Renal cortex interstitium (tissue), 11 donors: ENCODE measurements at regions not wholly inside any gene's neighbourhood (a gene's known extent, or its start where the extent isn't known, plus 50 kb on each side); places are given as distances from the start of the nearest gene placed in this dataset.

Experiments
- DNase-seq, 11 donors: peaks; one replicate each; pipeline ENCODE4 v3.0.0-alpha.2; 2013; ENCODE audit warnings: low read depth in 9 of 11, low spot score in 4 of 11; ENCODE audit errors: extremely low read depth in 1 of 11

DNA sequence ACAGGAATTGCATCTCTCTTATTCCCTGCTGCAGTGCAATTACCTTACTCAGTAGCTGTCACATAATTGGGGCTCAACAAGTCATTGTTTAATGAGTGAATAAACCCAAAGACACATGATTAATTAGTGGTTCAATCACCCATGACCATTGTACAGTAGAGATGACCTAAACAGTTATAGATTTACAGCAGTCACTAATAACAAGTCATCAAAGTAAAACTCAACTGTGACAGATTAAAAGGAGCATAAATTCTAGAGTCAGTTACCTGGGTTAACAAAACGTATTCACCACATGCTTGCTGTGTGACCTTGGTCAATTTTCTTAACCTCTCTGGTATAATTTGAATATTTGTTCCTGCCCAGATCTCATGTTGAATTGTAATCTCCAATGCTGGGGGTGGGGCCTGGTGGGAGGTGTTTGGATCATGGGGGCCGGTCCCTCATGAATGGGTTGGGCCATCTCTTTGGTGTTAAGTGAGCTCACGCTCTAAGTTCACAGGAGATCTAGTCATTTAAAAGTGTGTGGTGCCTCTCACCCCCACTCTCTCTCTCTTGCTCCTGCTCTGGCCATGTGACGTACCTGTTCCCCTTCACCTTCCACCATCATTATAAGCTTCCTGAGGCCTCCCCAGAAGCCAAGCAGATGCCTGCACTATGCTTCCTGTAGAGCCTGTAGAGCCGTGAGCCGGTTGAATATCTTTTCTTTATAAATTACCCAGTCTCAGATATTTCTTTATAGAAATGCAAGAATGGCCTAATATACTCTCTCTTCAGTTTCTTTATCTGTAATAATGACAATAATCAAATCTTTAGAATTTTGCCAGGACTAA, 141.9 kb upstream of the PLEKHG7 start:
- no peak for DNase-seq

- no peak for DNase-seq
Measured at GRCh38 chr12:92558806-92559205, 144.0 kb upstream of the PLEKHG7 start.

DNA sequence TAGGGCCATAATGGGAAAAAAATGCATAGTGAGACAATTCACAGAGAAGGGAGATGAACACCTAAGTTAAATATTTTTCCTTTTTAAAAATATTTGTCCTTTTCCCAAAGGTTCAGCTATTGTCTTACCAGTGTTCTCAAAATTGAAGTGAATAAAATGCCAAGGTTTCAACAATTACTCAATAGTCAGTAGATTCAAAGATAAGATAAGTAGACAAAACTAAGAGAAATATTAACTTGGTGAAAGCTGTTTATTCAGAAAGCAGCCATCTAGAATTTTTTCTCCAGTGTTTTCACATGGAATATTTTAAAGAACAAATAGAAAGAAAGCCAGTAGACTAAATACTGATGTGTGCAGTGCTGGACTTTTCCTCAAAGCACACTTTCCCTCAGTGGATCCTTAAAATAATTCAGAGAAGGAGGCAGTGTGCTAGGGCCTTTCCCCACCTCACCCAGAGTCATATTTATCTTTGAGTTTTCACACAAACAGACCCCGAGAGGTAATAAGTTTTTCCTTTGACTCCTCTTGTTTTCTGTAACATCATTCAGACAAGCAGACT, 144.5 kb upstream of the PLEKHG7 start:
- DNase-seq = no peak

DNA sequence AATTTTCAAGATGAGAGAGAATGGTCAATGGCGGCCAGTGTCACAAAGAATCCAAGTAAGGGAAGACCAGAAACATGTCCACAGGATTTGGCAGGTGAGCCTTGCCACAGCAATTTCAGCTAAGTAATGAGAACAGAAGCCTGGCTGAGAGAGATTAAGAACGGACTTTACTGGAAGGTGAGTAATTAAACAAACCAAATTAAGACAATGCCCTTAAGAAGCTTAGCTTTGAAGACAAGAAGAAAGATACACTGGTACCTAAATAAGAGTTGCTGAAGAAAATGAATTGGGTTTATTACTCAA, 145.4 kb upstream of the PLEKHG7 start:
- DNase-seq = no peak

DNA sequence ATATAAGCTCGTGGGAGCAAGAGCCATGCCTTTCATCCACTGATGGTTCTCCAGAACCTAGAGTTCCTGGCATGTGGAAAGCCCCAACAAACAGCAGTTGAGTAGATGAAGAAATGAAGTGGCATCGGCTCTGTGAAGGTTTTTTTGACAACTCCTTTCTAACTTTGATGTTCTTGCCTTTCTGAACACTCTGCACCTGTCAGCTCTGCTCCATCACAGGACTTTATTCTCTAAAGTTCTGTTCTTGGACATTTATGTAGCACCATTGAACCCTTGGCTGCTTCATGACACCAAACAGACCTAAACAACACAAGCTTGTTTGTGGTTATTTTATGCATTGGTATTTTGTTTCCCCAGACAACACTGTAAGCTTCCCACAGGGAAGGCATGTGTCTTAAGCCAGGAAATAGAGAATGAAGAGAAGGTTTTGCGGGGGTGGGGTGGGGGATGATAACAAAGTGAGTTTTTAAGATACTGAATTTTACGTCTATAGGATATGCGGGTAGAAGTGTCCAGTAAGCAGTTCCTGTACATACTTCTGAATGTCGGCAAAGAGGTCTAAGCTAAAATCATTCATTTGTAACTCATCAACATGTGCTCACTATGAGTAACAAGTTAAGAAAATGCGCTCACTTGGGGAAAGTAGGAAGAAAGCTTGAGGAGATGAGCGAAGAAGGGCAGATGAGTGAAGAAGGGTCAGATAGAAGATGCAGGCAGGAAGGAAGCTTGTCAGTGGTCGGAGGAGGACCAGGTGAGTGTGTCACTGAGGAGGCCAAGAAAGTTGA, 146.0 kb upstream of the PLEKHG7 start:
- no peak for DNase-seq

GRCh38 chr12:92556141-92556540, 146.6 kb upstream of the PLEKHG7 start:
- no peak for DNase-seq

DNA sequence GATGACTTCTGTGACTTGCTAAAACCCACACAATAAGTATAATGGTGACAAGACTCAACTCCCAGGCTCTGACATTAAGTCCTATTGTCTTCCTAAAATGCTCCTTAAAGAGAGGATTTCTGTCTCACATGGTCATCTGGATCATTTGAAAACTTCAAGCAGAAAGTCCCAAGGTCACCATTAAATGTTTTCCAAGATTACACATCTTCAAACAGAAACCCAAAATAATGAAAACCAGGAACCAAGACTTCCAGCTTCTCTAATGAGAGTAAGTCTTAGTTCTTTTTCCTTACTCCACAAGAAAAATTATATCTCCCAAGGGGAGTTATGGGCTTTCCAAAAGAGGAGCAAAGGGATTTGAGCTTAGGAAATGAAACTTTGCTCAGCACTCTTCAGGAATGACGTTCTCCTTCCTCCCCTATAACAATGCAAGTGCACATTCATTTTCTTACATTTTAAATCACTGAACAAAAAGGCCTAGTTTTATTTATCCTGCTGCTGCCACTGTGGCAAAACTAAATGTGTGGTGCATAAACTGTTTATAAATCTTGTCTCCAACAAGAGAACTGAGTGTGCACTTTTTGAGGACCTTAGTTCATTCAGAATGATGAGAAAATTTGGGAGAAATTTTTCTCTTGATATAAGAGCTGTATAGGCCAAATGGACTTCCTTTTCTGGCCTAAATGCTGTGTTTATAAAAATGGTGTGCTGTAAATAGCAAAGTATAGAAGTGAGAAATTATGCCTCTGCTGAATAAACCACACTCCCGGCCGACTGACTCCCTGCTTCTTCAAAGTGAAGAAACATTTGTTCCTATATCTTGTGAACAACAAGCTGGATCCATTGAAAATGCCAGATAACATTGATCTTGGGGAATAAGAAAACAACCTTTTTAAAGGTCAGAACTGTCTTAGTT, 148.4 kb upstream of the PLEKHG7 start:
- no peak for DNase-seq

DNA sequence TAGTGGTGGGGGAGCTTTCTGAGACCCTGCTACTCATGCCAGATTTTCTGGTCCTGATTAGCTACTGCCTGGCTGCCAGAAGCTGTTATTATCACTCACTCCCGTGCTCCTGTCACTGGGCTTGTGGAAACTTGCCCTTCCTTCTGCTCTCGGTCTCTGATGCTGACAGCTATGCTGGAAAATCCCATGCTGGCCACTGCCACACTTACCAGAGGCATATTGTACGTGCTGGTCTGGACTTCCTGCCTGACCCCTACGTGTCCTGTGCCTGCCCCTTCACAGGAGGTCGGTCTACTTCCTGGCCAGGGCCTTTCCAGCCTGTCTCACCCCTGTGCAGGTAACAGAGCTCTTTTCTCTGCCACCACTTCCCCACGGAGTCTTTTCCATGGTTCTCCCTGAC, 149.4 kb upstream of the PLEKHG7 start:
- no peak for DNase-seq

- DNase-seq = no peak
Measured at GRCh38 chr12:92552412-92553108, 150.2 kb upstream of the PLEKHG7 start.

- DNase-seq = no peak
Measured at GRCh38 chr12:92551853-92552397, 150.9 kb upstream of the PLEKHG7 start.

DNA sequence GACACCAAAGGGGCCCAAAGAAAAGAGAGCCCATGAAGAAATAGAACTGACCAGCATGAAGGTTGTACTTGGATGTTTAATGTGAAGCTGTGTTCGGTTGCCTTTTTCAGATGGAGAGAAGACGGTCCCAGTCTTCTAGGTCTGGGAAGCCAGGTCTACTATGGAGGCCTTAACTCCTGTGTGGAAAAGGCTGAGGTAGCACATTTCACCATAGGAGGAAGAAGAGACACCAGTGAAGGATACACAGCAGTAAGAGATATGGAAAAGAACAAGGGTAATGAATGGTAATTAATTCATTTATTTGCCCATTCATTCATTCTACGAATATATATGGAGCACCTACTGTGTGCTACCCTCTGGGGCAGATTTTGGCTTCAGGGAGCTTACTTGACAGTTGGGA, 151.6 kb upstream of the PLEKHG7 start:
- DNase-seq = no peak

- DNase-seq = no peak
Measured at GRCh38 chr12:92550661-92551060, 152.1 kb upstream of the PLEKHG7 start.

DNA sequence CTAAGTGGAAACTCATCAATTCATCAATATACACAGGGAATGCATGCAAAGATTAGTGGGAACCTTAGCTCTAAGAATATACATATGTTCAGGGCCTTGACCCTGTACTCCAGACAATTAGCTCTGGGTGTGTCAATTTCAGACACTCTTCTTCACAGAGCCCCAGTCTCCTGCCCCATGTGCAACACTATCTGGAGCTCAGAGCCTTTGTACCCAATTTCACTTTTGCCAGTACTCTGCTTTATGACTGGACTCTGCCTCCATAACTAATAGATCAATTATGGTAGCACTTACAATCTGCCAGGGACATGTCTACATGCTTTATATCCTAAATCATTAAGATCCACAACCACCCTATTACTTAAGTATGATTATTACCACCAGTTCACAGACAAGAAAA, 152.5 kb upstream of the PLEKHG7 start:
- DNase-seq = no peak

- no peak for DNase-seq
Measured at GRCh38 chr12:92549516-92549915, 153.3 kb upstream of the PLEKHG7 start.

- no peak for DNase-seq
Measured at GRCh38 chr12:92547906-92548305, 154.9 kb upstream of the PLEKHG7 start.

GRCh38 chr12:92547420-92547819, 155.4 kb upstream of the PLEKHG7 start:
- no peak for DNase-seq

GRCh38 chr12:92546635-92547348, 156.0 kb upstream of the PLEKHG7 start:
- DNase-seq = no peak

DNA sequence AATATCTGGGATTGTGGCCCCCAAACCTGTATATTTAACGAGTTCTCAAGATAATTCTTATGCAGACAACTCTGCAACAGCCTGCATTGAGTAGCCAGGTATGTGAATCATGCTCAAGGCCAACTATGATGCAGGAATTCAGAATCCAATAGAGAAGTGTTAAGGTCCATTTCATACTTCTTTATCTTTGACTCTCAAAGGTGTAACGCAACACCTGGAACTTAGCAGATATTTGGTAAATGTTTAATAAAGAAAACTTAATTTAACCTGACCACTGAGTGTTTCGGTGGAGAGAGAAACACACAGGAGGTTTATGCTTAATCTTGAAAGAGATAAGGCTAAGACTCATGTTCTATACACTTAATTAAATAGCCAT, 156.5 kb upstream of the PLEKHG7 start:
- DNase-seq = no peak
